NCI-H1930 (cell line): ENCODE measurements at regions not wholly inside any gene's neighbourhood (a gene's known extent, or its start where the extent isn't known, plus 50 kb on each side); places are given as distances from the start of the nearest gene placed in this dataset.

Experiments
- DNase-seq, 2 experiments: peaks; one replicate each; lab custom pipeline; 2025; lab: John Stamatoyannopoulos, UW

- no peak for DNase-seq
These were observed 453.3 kb downstream of the RFPL4B start for GRCh38 chr6:112800439-112800838.

- no peak for DNase-seq
These were observed 453.8 kb downstream of the RFPL4B start for GRCh38 chr6:112800916-112801315.

- DNase-seq = no peak
These were observed 454.4 kb downstream of the RFPL4B start for GRCh38 chr6:112801468-112802080.

- no peak for DNase-seq
These were observed 455.0 kb downstream of the RFPL4B start for GRCh38 chr6:112802144-112802543.

GRCh38 chr6:112804638-112805330, 457.7 kb downstream of the RFPL4B start:
- no peak for DNase-seq

GRCh38 chr6:112806163-112806865, 459.2 kb downstream of the RFPL4B start:
- no peak for DNase-seq

GRCh38 chr6:112821476-112821875, 474.3 kb downstream of the RFPL4B start:
- DNase-seq = no peak

- no peak for DNase-seq
These were observed 475.6 kb downstream of the RFPL4B start for GRCh38 chr6:112822769-112823168.

- no peak for DNase-seq
These were observed 480.7 kb downstream of the RFPL4B start for GRCh38 chr6:112827793-112828192.

GRCh38 chr6:112831022-112831421, 483.9 kb downstream of the RFPL4B start:
- no peak for DNase-seq

- no peak for DNase-seq
These were observed 486.5 kb downstream of the RFPL4B start for GRCh38 chr6:112833581-112834131.

- DNase-seq = no peak
These were observed 487.9 kb downstream of the RFPL4B start for GRCh38 chr6:112835078-112835477.

- no peak for DNase-seq
These were observed 492.4 kb downstream of the RFPL4B start for GRCh38 chr6:112839525-112839961.

- DNase-seq = no peak
These were observed 494.6 kb downstream of the RFPL4B start for GRCh38 chr6:112841553-112842329.

- no peak for DNase-seq
These were observed 495.2 kb downstream of the RFPL4B start for GRCh38 chr6:112842330-112842685.

GRCh38 chr6:112846681-112847080, 499.6 kb downstream of the RFPL4B start:
- DNase-seq = no peak

- no peak for DNase-seq
These were observed 504.0 kb downstream of the RFPL4B start for GRCh38 chr6:112851146-112851545.

GRCh38 chr6:112853162-112853561, 506.0 kb downstream of the RFPL4B start:
- DNase-seq = no peak

- DNase-seq = no peak
These were observed 516.6 kb downstream of the RFPL4B start for GRCh38 chr6:112863753-112864152.

- DNase-seq = no peak
These were observed 518.0 kb downstream of the RFPL4B start for GRCh38 chr6:112865131-112865530.

GRCh38 chr6:112874881-112875280, 527.8 kb downstream of the RFPL4B start:
- no peak for DNase-seq
